Keratinocyte (primary cell): ENCODE measurements at regions not wholly inside any gene's neighbourhood (a gene's known extent, or its start where the extent isn't known, plus 50 kb on each side); places are given as distances from the start of the nearest gene placed in this dataset.

ENCODE experiments used
- DNase-seq: peaks from one replicate; pipeline ENCODE4 v3.0.0-alpha.2; 2011; ENCODE audit warnings: low read depth, missing footprints, low spot score
- FAIRE-seq: peaks from 2 replicates; lab custom pipeline; 2011; peaks lifted over from hg19 to GRCh38; lab: Jason Lieb, UNC
- H2AFZ ChIP-seq: 2 replicates; pipeline ENCODE4 v1.6.0; 2012; ENCODE audit warnings: low read length, control low read depth, inconsistent platforms; ENCODE audit not compliant: control insufficient read depth
- H3K27ac ChIP-seq: 2 replicates; pipeline ENCODE4 v1.5.1; 2011; ENCODE audit warnings: low read length; ENCODE audit not compliant: control insufficient read depth, insufficient read depth
- H3K27me3 ChIP-seq: 3 replicates; pipeline ENCODE4 v1.6.0; 2011; ENCODE audit warnings: low read length; ENCODE audit not compliant: control insufficient read depth, insufficient read depth; ENCODE audit errors: extremely low read depth
- H3K36me3 ChIP-seq, 2 experiments: 2 replicates in 1 of 2; 3 replicates in 1 of 2; pipeline ENCODE4 v1.5.1; 2011; ENCODE audit warnings: low read length in 2 of 2, mild to moderate bottlenecking in 1 of 2; ENCODE audit not compliant: control insufficient read depth in 2 of 2, insufficient read depth in 2 of 2; ENCODE audit errors: extremely low read depth in 1 of 2
- H3K4me1 ChIP-seq: 3 replicates; pipeline ENCODE4 v1.5.1; 2011; ENCODE audit warnings: low read length; ENCODE audit not compliant: control insufficient read depth, insufficient read depth; ENCODE audit errors: extremely low read depth
- H3K4me2 ChIP-seq: 3 replicates; pipeline ENCODE4 v1.6.0; 2011; ENCODE audit warnings: low read depth, low read length; ENCODE audit not compliant: control insufficient read depth, insufficient read depth; ENCODE audit errors: extremely low read depth
- H3K4me3 ChIP-seq, 3 experiments: fragments of 200-600 bp in 1 of 3; sonication (generic) in 1 of 3; 2 replicates in 2 of 3; 3 replicates in 1 of 3; pipeline ENCODE4 v1.5.1; 2011 to 2016; ENCODE audit warnings: low read length in 3 of 3, mild to moderate bottlenecking in 3 of 3, control low read depth in 2 of 3, inconsistent platforms in 1 of 3, low read depth in 1 of 3, mixed read lengths in 1 of 3, mixed run types in 1 of 3, moderate library complexity in 1 of 3; ENCODE audit not compliant: control insufficient read depth in 2 of 3, insufficient read depth in 2 of 3; ENCODE audit errors: extremely low read depth in 1 of 3
- H3K79me2 ChIP-seq: 2 replicates; pipeline ENCODE4 v1.6.0; 2012; ENCODE audit warnings: low read length; ENCODE audit not compliant: control insufficient read depth, insufficient read depth
- H3K9ac ChIP-seq: 3 replicates; pipeline ENCODE4 v1.6.0; 2011; ENCODE audit warnings: low read length; ENCODE audit not compliant: control insufficient read depth, insufficient read depth; ENCODE audit errors: extremely low read depth
- H3K9me1 ChIP-seq: 3 replicates; pipeline ENCODE4 v1.6.0; 2011; ENCODE audit warnings: low read length; ENCODE audit not compliant: control insufficient read depth, insufficient read depth; ENCODE audit errors: extremely low read depth
- H3K9me3 ChIP-seq: 2 replicates; pipeline ENCODE4 v1.5.1; 2012; ENCODE audit warnings: low read depth, low read length; ENCODE audit not compliant: control insufficient read depth
- H4K20me1 ChIP-seq: 3 replicates; pipeline ENCODE4 v1.6.0; 2011; ENCODE audit warnings: low read length; ENCODE audit not compliant: control insufficient read depth, insufficient read depth; ENCODE audit errors: extremely low read depth
- EZH2 ChIP-seq: IDR thresholded peaks from one replicate; pipeline ENCODE4 v1.6.1; 2012; ENCODE audit warnings: inconsistent platforms, mild to moderate bottlenecking, low read length, moderate library complexity
- dilution Hi-C: fragments of 300-500 bp; cut with MboI; formaldehyde crosslinking; loops from one replicate; pipeline ENCODE4 v1.7.0; 2020; ENCODE audit warnings: low sequenced_read_pairs; ENCODE audit not compliant: extremely low pct_ligation_motif_present
- TF ChIP-seq, protein P1 (sequence below), 3 experiments: IDR thresholded peaks in 1 of 3; conservative IDR thresholded peaks in 1 of 3; optimal IDR thresholded peaks in 1 of 3; 2 replicates in 2 of 3; 3 replicates in 1 of 3; pipeline versions ENCODE3 to v1.5.1; 2011; ENCODE audit warnings: low read length in 3 of 3, mild to moderate bottlenecking in 3 of 3, moderate library complexity in 2 of 3, control low read depth in 1 of 3, inconsistent platforms in 1 of 3; ENCODE audit not compliant: insufficient read depth in 2 of 3; ENCODE audit errors: extremely low read depth in 1 of 3

DNA sequence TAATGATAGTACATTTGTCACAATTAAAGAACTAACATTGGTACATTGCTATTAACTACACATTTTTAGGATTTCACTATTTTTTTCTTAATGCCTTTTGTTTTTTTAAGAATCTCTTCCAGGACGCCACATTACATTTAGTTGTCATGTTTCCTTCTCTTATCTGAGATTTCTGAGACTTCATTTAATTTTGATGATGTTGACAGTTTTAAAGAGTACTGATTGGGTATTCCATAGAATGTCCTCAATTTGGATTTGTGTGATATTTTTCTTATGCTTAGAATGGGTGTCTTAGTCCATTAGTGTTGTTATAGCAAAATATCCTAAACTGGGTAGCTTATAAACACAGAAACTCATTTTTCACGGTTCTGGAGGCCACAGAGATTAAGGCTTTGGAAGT is 1095.5 kb upstream of the LCORL start:
- no peak for FAIRE-seq
- H4K20me1 ChIP-seq, result no peaks in the 10 kb centered on the region
- no peaks in the 10 kb centered on the region for H3K9me1 ChIP-seq
- H3K9me3 ChIP-seq, result no peaks in the 10 kb centered on the region
- no peak for DNase-seq
- no peaks in the 10 kb centered on the region for H3K36me3 ChIP-seq
- H3K9ac ChIP-seq, result no peak overlapping the region
- no peak overlapping the region for H3K4me2 ChIP-seq
- dilution Hi-C loops, result no loop called here
- H3K27me3 ChIP-seq, result no peaks in the 10 kb centered on the region
- H3K27ac ChIP-seq, result no peak overlapping the region
- no peaks in the 10 kb centered on the region for H3K79me2 ChIP-seq
- no peak overlapping the region for H2AFZ ChIP-seq
- H3K4me3 ChIP-seq, result no peak overlapping the region
- no peaks in the 10 kb centered on the region for H3K4me1 ChIP-seq
- TF ChIP-seq EZH2, result no peak
- TF ChIP-seq, protein P1, sequence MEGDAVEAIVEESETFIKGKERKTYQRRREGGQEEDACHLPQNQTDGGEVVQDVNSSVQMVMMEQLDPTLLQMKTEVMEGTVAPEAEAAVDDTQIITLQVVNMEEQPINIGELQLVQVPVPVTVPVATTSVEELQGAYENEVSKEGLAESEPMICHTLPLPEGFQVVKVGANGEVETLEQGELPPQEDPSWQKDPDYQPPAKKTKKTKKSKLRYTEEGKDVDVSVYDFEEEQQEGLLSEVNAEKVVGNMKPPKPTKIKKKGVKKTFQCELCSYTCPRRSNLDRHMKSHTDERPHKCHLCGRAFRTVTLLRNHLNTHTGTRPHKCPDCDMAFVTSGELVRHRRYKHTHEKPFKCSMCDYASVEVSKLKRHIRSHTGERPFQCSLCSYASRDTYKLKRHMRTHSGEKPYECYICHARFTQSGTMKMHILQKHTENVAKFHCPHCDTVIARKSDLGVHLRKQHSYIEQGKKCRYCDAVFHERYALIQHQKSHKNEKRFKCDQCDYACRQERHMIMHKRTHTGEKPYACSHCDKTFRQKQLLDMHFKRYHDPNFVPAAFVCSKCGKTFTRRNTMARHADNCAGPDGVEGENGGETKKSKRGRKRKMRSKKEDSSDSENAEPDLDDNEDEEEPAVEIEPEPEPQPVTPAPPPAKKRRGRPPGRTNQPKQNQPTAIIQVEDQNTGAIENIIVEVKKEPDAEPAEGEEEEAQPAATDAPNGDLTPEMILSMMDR (optimal IDR thresholded peaks at IDR 0.05 in 1 of 3, IDR thresholded peaks at IDR 0.05 in 1 of 3, conservative IDR thresholded peaks at IDR 0.05 in 1 of 3; ENCODE audit: extremely low read depth in 1 of 3, insufficient read depth in 2 of 3, low read length in 3 of 3), result no peak

DNA sequence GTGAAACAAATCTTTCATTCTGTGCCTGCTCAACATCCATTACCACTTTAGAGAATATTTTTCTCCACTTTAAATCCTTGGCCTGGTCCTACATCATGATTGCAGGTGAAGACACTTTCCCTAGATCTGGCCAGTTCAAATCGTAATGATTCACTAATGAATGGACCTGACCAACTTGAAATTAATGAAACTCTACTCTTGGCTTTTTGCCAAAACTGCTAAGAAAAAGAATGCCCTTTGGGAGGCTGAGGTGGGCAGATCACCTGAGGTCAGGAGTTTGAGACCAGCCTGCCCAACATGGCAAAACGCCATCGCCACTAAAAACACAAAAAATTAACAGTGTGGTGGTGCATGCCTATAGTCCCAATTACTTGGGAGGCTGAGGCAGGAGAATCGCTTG is 1082.6 kb upstream of the LCORL start:
- Histone ChIP-seq H3K27me3 (no peaks in the 10 kb centered on the region), H3K9me1 (no peaks in the 10 kb centered on the region), H3K4me3 (no peak overlapping the region), H4K20me1 (no peaks in the 10 kb centered on the region), H3K79me2 (no peaks in the 10 kb centered on the region), H3K4me1 (no peaks in the 10 kb centered on the region), H2AFZ (no peak overlapping the region), H3K27ac (no peak overlapping the region), H3K4me2 (no peak overlapping the region), H3K9me3 (no peaks in the 10 kb centered on the region), H3K36me3 (no peaks in the 10 kb centered on the region), H3K9ac (no peak overlapping the region)
- DNase-seq, result no peak
- dilution Hi-C loops, result no loop called here
- FAIRE-seq, result no peak
- TF ChIP-seq, protein P1 (optimal IDR thresholded peaks at IDR 0.05 in 1 of 3, IDR thresholded peaks at IDR 0.05 in 1 of 3, conservative IDR thresholded peaks at IDR 0.05 in 1 of 3; ENCODE audit: extremely low read depth in 1 of 3, insufficient read depth in 2 of 3, low read length in 3 of 3), result no peak
- TF ChIP-seq EZH2, result no peak
